ENCODE measurements at regions not wholly inside any gene's neighbourhood (a gene's known extent, or its start where the extent isn't known, plus 50 kb on each side); places are given as distances from the start of the nearest gene placed in this dataset.
"Not testable (repeated sequence)": the region's sequence is repeated elsewhere in the genome, so short reads cannot be mapped to it uniquely, and the experiment has no call there.

- H4K20me1 ChIP-seq (replicated peaks; ENCODE audit: control insufficient read depth, insufficient read depth, low read length); ATAC-seq; H3K9ac ChIP-seq (ENCODE audit: insufficient read depth in 1 of 2, low read depth in 2 of 2, low read length in 2 of 2); POLR2A ChIA-PET; H3K36me3 ChIP-seq (ENCODE audit: control insufficient read depth, insufficient read depth, low read length); H3K4me3 ChIP-seq; H3K27ac ChIP-seq (ENCODE audit: extremely low read depth, low read depth, low read length); BruUV-seq (replicated peaks); FAIRE-seq; in situ Hi-C loops (cut with MboI); H3K27me3 ChIP-seq (ENCODE audit: control insufficient read depth in 2 of 2, insufficient read depth in 2 of 2, low read length in 2 of 2); H3K4me1 ChIP-seq (replicated peaks in 1 of 2; ENCODE audit: control insufficient read depth in 2 of 2, insufficient read depth in 2 of 2, low read length in 2 of 2); H3K4me2 ChIP-seq (ENCODE audit: insufficient read depth, low read length); CTCF ChIA-PET (ENCODE audit: low intra/inter-chr PET ratio); H3K79me2 ChIP-seq (ENCODE audit: control insufficient read depth, insufficient read depth, low read length); H2AFZ ChIP-seq (ENCODE audit: low read depth, low read length); H3K9me1 ChIP-seq (ENCODE audit: control insufficient read depth, insufficient read depth, low read length); intact Hi-C loops (cut with micrococcal nuclease); DNase-seq (ENCODE audit: extremely low read depth in 1 of 4, low spot score in 3 of 4); H3K9me3 ChIP-seq (replicated peaks; ENCODE audit: control insufficient read depth, insufficient read depth, low read depth, low read length): not testable (repeated sequence)
- peak; percentile 91 for TF ChIP-seq ZNF324 (CRISPR knock-in tag; IDR thresholded peaks at IDR 0.05)
- 2% methylated on average over 3 of the region's 3 CpGs for WGBS (ENCODE audit: insufficient coverage, low coverage, missing lambda C conversion rate)
Observed at GRCh38 chr17:14532242-14532641, 231.4 kb downstream of the HS3ST3B1 start.

GRCh38 chr17:14525551-14526455 is 224.9 kb downstream of the HS3ST3B1 start:
- no peak overlapping the region for H3K9ac ChIP-seq (ENCODE audit: insufficient read depth in 1 of 2, low read depth in 2 of 2, low read length in 2 of 2)
- H2AFZ ChIP-seq (ENCODE audit: low read depth, low read length), result peak overlapping the region; percentile 59; the same call in 1 of the 2 replicates
- H3K9me3 ChIP-seq (replicated peaks; ENCODE audit: control insufficient read depth, insufficient read depth, low read depth, low read length), result no peaks in the 10 kb centered on the region
- no peaks in the 10 kb centered on the region for H3K27me3 ChIP-seq (ENCODE audit: control insufficient read depth in 2 of 2, insufficient read depth in 2 of 2, low read length in 2 of 2)
- no peak overlapping the region for H3K4me2 ChIP-seq (ENCODE audit: insufficient read depth, low read length)
- no peaks in the 10 kb centered on the region; a peak in 1 of 5 replicates for H3K4me1 ChIP-seq (replicated peaks in 1 of 2; ENCODE audit: control insufficient read depth in 2 of 2, insufficient read depth in 2 of 2, low read length in 2 of 2)
- in situ Hi-C loops (cut with MboI), result no loop called here
- ATAC-seq (no peak), FAIRE-seq (no peak), DNase-seq (ENCODE audit: extremely low read depth in 1 of 4, low spot score in 3 of 4) (no peak)
- CTCF ChIA-PET (ENCODE audit: low intra/inter-chr PET ratio), result no interaction called here
- H3K27ac ChIP-seq (ENCODE audit: extremely low read depth, low read depth, low read length), result no peak overlapping the region
- H3K4me3 ChIP-seq, result no peak overlapping the region
- no peaks in the 10 kb centered on the region for H3K36me3 ChIP-seq (ENCODE audit: control insufficient read depth, insufficient read depth, low read length)
- WGBS (ENCODE audit: insufficient coverage, low coverage, missing lambda C conversion rate), result 0% methylated on average over 4 of the region's 5 CpGs
- H4K20me1 ChIP-seq (replicated peaks; ENCODE audit: control insufficient read depth, insufficient read depth, low read length), result no peaks in the 10 kb centered on the region
- POLR2A ChIA-PET, result interaction anchor here (0.8 kb wide), 1 partner anchor 503 kb away, joined by 3 read pairs; no protein-coding TSS in a partner anchor
- H3K79me2 ChIP-seq (ENCODE audit: control insufficient read depth, insufficient read depth, low read length), result no peaks in the 10 kb centered on the region
- no peaks in the 10 kb centered on the region for H3K9me1 ChIP-seq (ENCODE audit: control insufficient read depth, insufficient read depth, low read length)
- intact Hi-C loops (cut with micrococcal nuclease), result no loop called here
- no TSS peak for BruUV-seq (replicated peaks)
- TF ChIP-seq ZNF449 (CRISPR knock-in tag; IDR thresholded peaks at IDR 0.05) (no peak), TEAD1 (CRISPR knock-in tag; IDR thresholded peaks at IDR 0.05) (no peak), ZNF239 (CRISPR knock-in tag; IDR thresholded peaks at IDR 0.05) (no peak), TCF3 (CRISPR knock-in tag; IDR thresholded peaks at IDR 0.05) (no peak), PPARD (CRISPR knock-in tag; IDR thresholded peaks at IDR 0.05) (no peak), BRF2 (IDR thresholded peaks at IDR 0.05; ENCODE audit: borderline replicate concordance, insufficient read depth, insufficient read length) (no peak), DIDO1 (tag; IDR thresholded peaks at IDR 0.05; ENCODE audit: low read depth) (no peak), ZNF121 (CRISPR knock-in tag; conservative IDR thresholded peaks at IDR 0.05) (no peak), ZNF395 (CRISPR knock-in tag; IDR thresholded peaks at IDR 0.05) (no peak)
